ENCODE measurements at regions not wholly inside any gene's neighbourhood (a gene's known extent, or its start where the extent isn't known, plus 50 kb on each side); places are given as distances from the start of the nearest gene placed in this dataset.

- TF ChIP-seq PBX3 (IDR thresholded peaks at IDR 0.05) (peak; percentile 84), MEF2A (IDR thresholded peaks at IDR 0.05; ENCODE audit: borderline replicate concordance, low read depth) (no peak), CHD2 (IDR thresholded peaks at IDR 0.05; ENCODE audit: low read length, partially characterized antibody) (no peak), RCOR1 (IDR thresholded peaks at IDR 0.05; ENCODE audit: low read length) (no peak), RXRA (IDR thresholded peaks at IDR 0.05; ENCODE audit: borderline replicate concordance, low read depth) (no peak), FOSL2 (IDR thresholded peaks at IDR 0.05; ENCODE audit: borderline replicate concordance, low read depth) (peak; percentile 13; the same call in 1 of the 2 replicates), EZH2phosphoT487 (IDR thresholded peaks at IDR 0.05; ENCODE audit: borderline replicate concordance, low read depth) (no peak), TEAD4 (IDR thresholded peaks at IDR 0.05; ENCODE audit: borderline replicate concordance, insufficient read depth) (no peak; the same call in 1 of the 2 replicates), FOXJ3 (CRISPR knock-in tag; IDR thresholded peaks at IDR 0.05) (no peak)
Observed at GRCh38 chr4:102439812-102440211, 61.3 kb upstream of the NFKB1 start (continued).

GRCh38 chr4:102440498-102440897 lies 60.7 kb upstream of the NFKB1 start:
- Histone ChIP-seq H3K9me2 (no peaks in the 10 kb centered on the region), H3K9me3 (no peaks in the 10 kb centered on the region), H3K4me2 (no peak overlapping the region), H3K9ac (no peak overlapping the region), H4K20me1 (ENCODE audit: insufficient read depth) (no peaks in the 10 kb centered on the region), H3K27ac (ENCODE audit: low read depth in 2 of 2, low read length in 1 of 2) (no peak overlapping the region), H3F3A (replicated peaks; ENCODE audit: insufficient read depth) (peaks cover 12% of the 10 kb centered on the region), H2AFZ (ENCODE audit: low read depth) (0 out of 2 replicates have a peak overlapping the region, but pooled peaks have one; percentile 11), H3K4me3 (ENCODE audit: low read depth in 2 of 2, low read length in 1 of 2) (no peak overlapping the region), H3K36me3 (replicated peaks in 1 of 2; ENCODE audit: control insufficient read depth in 1 of 2, insufficient read depth in 2 of 2, low read length in 1 of 2) (no peaks in the 10 kb centered on the region), H3K79me2 (ENCODE audit: insufficient read depth) (no peaks in the 10 kb centered on the region), H3K4me1 (ENCODE audit: control insufficient read depth in 1 of 2, insufficient read depth in 2 of 2, low read depth in 1 of 2, low read length in 1 of 2) (peaks cover 7 to 19% of the 10 kb centered on the region in 2 experiments; a peak in 3 of 4 replicates), H3K27me3 (ENCODE audit: insufficient read depth) (no peaks in the 10 kb centered on the region)
- CTCF ChIA-PET, result interaction anchor here (1.8 kb wide), 1 partner anchor 10 kb away, joined by 8 read pairs; no protein-coding TSS in a partner anchor
- WGBS (ENCODE audit: low lambda C conversion rate), result 62% methylated on average over 1 of the region's 1 CpG
- no peak for TF ChIP-seq REST (IDR thresholded peaks at IDR 0.05; ENCODE audit: low read depth, low read length)
- TF ChIP-seq EZH2phosphoT487 (IDR thresholded peaks at IDR 0.05; ENCODE audit: borderline replicate concordance, low read depth), result no peak
- TF ChIP-seq TEAD4 (IDR thresholded peaks at IDR 0.05; ENCODE audit: borderline replicate concordance, insufficient read depth), result no peak
- no peak for TF ChIP-seq MEF2A (IDR thresholded peaks at IDR 0.05; ENCODE audit: borderline replicate concordance, low read depth)
- no peak for TF ChIP-seq RFX5 (IDR thresholded peaks at IDR 0.05; ENCODE audit: low read length)
- TF ChIP-seq MXI1 (IDR thresholded peaks at IDR 0.05; ENCODE audit: low read depth, low read length), result no peak
- no peak for TF ChIP-seq CHD2 (IDR thresholded peaks at IDR 0.05; ENCODE audit: low read length, partially characterized antibody)
- no peak for TF ChIP-seq ZBTB33 (IDR thresholded peaks at IDR 0.05; ENCODE audit: borderline replicate concordance, low read depth)
- TF ChIP-seq NRF1 (IDR thresholded peaks at IDR 0.05; ENCODE audit: low read depth, low read length), result no peak
- no peak for TF ChIP-seq TCF12 (IDR thresholded peaks at IDR 0.05)
- TF ChIP-seq CTCF (IDR thresholded peaks at IDR 0.05), result no peak
- no peak for TF ChIP-seq NFIC (IDR thresholded peaks at IDR 0.05; ENCODE audit: borderline replicate concordance)
- no peak for TF ChIP-seq POLR2AphosphoS5 (IDR thresholded peaks at IDR 0.05; ENCODE audit: low read depth, low read length)
- TF ChIP-seq EP300 (IDR thresholded peaks at IDR 0.05; ENCODE audit: borderline replicate concordance in 1 of 2, low read depth in 1 of 2, low read length in 1 of 2), result no peak
- TF ChIP-seq USF2 (IDR thresholded peaks at IDR 0.05; ENCODE audit: borderline replicate concordance, low read depth, low read length), result no peak
- no peak for DNase-seq
- POLR2A ChIA-PET, result no interaction called here

Measured in SK-N-SH (cell line).